PC-3 (cell line): ENCODE measurements at regions not wholly inside any gene's neighbourhood (a gene's known extent, or its start where the extent isn't known, plus 50 kb on each side); places are given as distances from the start of the nearest gene placed in this dataset.

Experiments used
- ATAC-seq: fragments of 200-7000 bp; cut with Tn5 transposase; 2 replicates; pipeline ENCODE4 v1.9.1; 2020; ENCODE audit warnings: mild to moderate bottlenecking, moderate library complexity
- BruUV-seq: library from RNA; stranded (reverse); fragments of 400-500 nt; replicated peaks from 2 replicates; lab custom pipeline; 2021; lab: Mats Ljungman, UMichigan
- CTCF ChIA-PET: fragments of 300-600 bp; sonication (Branson Sonifier 250); formaldehyde crosslinking; loops from one replicate; lab custom pipeline; 2022; ENCODE audit warnings: antibody characterized with exemption; lab: Charles Lee
- POLR2A ChIA-PET: fragments of 300-600 bp; sonication (Branson Sonifier 250); formaldehyde crosslinking; loops from one replicate; lab custom pipeline; 2022; ENCODE audit warnings: antibody characterized with exemption; ENCODE audit not compliant: unreplicated experiment; lab: Charles Lee
- DNase-seq: peaks from one replicate; pipeline ENCODE4 v3.0.0-alpha.2; 2015
- H2AFZ ChIP-seq: fragments of 300-600 bp; sonication (generic); 2 replicates; pipeline ENCODE4 v1.6.0; 2016; ENCODE audit warnings: antibody characterized with exemption, low read length
- H3F3A ChIP-seq: fragments of 300-600 bp; sonication (generic); one replicate; pipeline ENCODE4 v1.6.0; 2017; ENCODE audit warnings: antibody characterized with exemption, low read length, control low read depth, mild to moderate bottlenecking; ENCODE audit not compliant: unreplicated experiment
- H3K27ac ChIP-seq: fragments of 300-600 bp; sonication (generic); 2 replicates; pipeline ENCODE4 v1.5.1; 2016; ENCODE audit warnings: mild to moderate bottlenecking, low read length
- H3K27me3 ChIP-seq: fragments of 300-600 bp; sonication (generic); 2 replicates; pipeline ENCODE4 v1.6.1; 2016; ENCODE audit warnings: low read length, mixed read lengths
- H3K36me3 ChIP-seq: fragments of 300-600 bp; sonication (generic); 2 replicates; pipeline ENCODE4 v1.6.1; 2016; ENCODE audit warnings: low read depth, mixed run types, low read length, mixed read lengths
- H3K4me1 ChIP-seq: fragments of 300-600 bp; sonication (generic); 2 replicates; pipeline ENCODE4 v1.5.1; 2016; ENCODE audit warnings: low read length; ENCODE audit not compliant: insufficient read depth
- H3K4me2 ChIP-seq: fragments of 300-600 bp; sonication (generic); 2 replicates; pipeline ENCODE4 v1.6.0; 2016; ENCODE audit warnings: low read length
- H3K4me3 ChIP-seq: fragments of 300-600 bp; sonication (generic); 2 replicates; pipeline ENCODE4 v1.5.1; 2016; ENCODE audit warnings: mild to moderate bottlenecking, low read length, mixed read lengths
- H3K79me2 ChIP-seq: fragments of 300-600 bp; sonication (generic); 2 replicates; pipeline ENCODE4 v1.6.1; 2017; ENCODE audit warnings: low read length, mixed read lengths
- H3K9ac ChIP-seq: fragments of 300-600 bp; sonication (generic); 2 replicates; pipeline ENCODE4 v1.6.0; 2016; ENCODE audit warnings: mild to moderate bottlenecking, low read length
- H3K9me2 ChIP-seq: fragments of 300-600 bp; sonication (generic); replicated peaks from 2 replicates; pipeline ENCODE4 v1.6.1; 2016; ENCODE audit warnings: mixed run types, low read length, mixed read lengths
- H3K9me3 ChIP-seq: fragments of 300-600 bp; sonication (generic); 2 replicates; pipeline ENCODE4 v1.6.1; 2016; ENCODE audit warnings: low read length, mixed read lengths
- H4K20me1 ChIP-seq: fragments of 300-600 bp; sonication (generic); 2 replicates; pipeline ENCODE4 v1.6.1; 2016; ENCODE audit warnings: low read length, mixed read lengths
- CTCF ChIP-seq: fragments of 300-600 bp; sonication (generic); conservative IDR thresholded peaks from 2 replicates; pipeline ENCODE4 v1.5.1; 2017; ENCODE audit warnings: antibody characterized with exemption, low read depth, mild to moderate bottlenecking, low read length
- EZH2 ChIP-seq: fragments of 300-600 bp; sonication (generic); IDR thresholded peaks from one replicate; pipeline ENCODE4 v1.6.1; 2017; ENCODE audit warnings: antibody characterized with exemption, mild to moderate bottlenecking, low read length; ENCODE audit not compliant: unreplicated experiment
- EZH2phosphoT487 ChIP-seq: fragments of 300-600 bp; sonication (generic); IDR thresholded peaks from 2 replicates; pipeline ENCODE4 v1.6.1; 2018; ENCODE audit warnings: mild to moderate bottlenecking, antibody characterized with exemption, low read length, borderline replicate concordance
- intact Hi-C: fragments of 100-400 bp; cut with micrococcal nuclease; formaldehyde crosslinking; loops from 2 replicates; pipeline ENCODE4 v1.9.0; 2023

- H3K4me2 ChIP-seq = no peak overlapping the region
- H3K9me2 ChIP-seq = no peaks in the 10 kb centered on the region
- H3K9me3 ChIP-seq = no peaks in the 10 kb centered on the region
- ChIA-PET POLR2A (no interaction called here), CTCF (no interaction called here)
- ATAC-seq (no peak), DNase-seq (no peak)
- no peak overlapping the region for H3K27ac ChIP-seq
- H4K20me1 ChIP-seq = no peaks in the 10 kb centered on the region
- intact Hi-C loops = no loop called here
- no peaks in the 10 kb centered on the region for H3K79me2 ChIP-seq
- no peaks in the 10 kb centered on the region for H3K36me3 ChIP-seq
- no TSS peak for BruUV-seq
- no peak overlapping the region for H3K9ac ChIP-seq
- no peaks in the 10 kb centered on the region for H3K27me3 ChIP-seq
- H3K4me1 ChIP-seq = no peaks in the 10 kb centered on the region
- no peaks in the 10 kb centered on the region for H3F3A ChIP-seq
- no peak for TF ChIP-seq EZH2phosphoT487
- no peak for TF ChIP-seq EZH2
- TF ChIP-seq CTCF = no peak
- H3K4me3 ChIP-seq = no peak overlapping the region
- no peak overlapping the region for H2AFZ ChIP-seq
Observed at GRCh38 chr12:84554199-84554723, 358.3 kb downstream of the SLC6A15 start.

- no TSS peak for BruUV-seq
- Histone ChIP-seq H3K36me3 (no peaks in the 10 kb centered on the region), H3K4me1 (no peaks in the 10 kb centered on the region), H3K9me2 (no peaks in the 10 kb centered on the region), H2AFZ (no peak overlapping the region), H3K9me3 (no peaks in the 10 kb centered on the region), H4K20me1 (no peaks in the 10 kb centered on the region), H3K79me2 (no peaks in the 10 kb centered on the region), H3F3A (no peaks in the 10 kb centered on the region), H3K27me3 (no peaks in the 10 kb centered on the region), H3K4me3 (no peak overlapping the region), H3K4me2 (no peak overlapping the region), H3K27ac (no peak overlapping the region), H3K9ac (no peak overlapping the region)
- intact Hi-C loops = no loop called here
- ChIA-PET POLR2A (no interaction called here), CTCF (no interaction called here)
- no peak for DNase-seq
- ATAC-seq = no peak
- no peak for TF ChIP-seq EZH2
Observed at GRCh38 chr12:84553331-84554117, 359.1 kb downstream of the SLC6A15 start.

- Histone ChIP-seq H3K4me3 (no peak overlapping the region), H3K27me3 (no peaks in the 10 kb centered on the region), H3K4me1 (no peaks in the 10 kb centered on the region), H2AFZ (no peak overlapping the region; the same call in 1 of the 2 replicates), H3K9me2 (no peaks in the 10 kb centered on the region), H3K36me3 (no peaks in the 10 kb centered on the region), H3K27ac (no peak overlapping the region), H3K4me2 (no peak overlapping the region), H3K9me3 (no peaks in the 10 kb centered on the region), H4K20me1 (no peaks in the 10 kb centered on the region), H3F3A (no peaks in the 10 kb centered on the region), H3K79me2 (no peaks in the 10 kb centered on the region), H3K9ac (no peak overlapping the region)
- intact Hi-C loops = no loop called here
- DNase-seq = no peak
- POLR2A ChIA-PET = no interaction called here
- CTCF ChIA-PET = no interaction called here
- no peak for ATAC-seq
- TF ChIP-seq EZH2phosphoT487 (no peak), EZH2 (no peak), CTCF (no peak)
- BruUV-seq = no TSS peak
Observed at GRCh38 chr12:84551373-84551772, 361.2 kb downstream of the SLC6A15 start.
